Panc1 (cell line): ENCODE measurements at regions not wholly inside any gene's neighbourhood (a gene's known extent, or its start where the extent isn't known, plus 50 kb on each side); places are given as distances from the start of the nearest gene placed in this dataset.

Experiments used
- SIN3A ChIP-seq: IDR thresholded peaks from 2 replicates; pipeline ENCODE4 v1.6.1; 2012; ENCODE audit warnings: low read depth, mild to moderate bottlenecking, low read length, moderate library complexity, borderline replicate concordance; ENCODE audit not compliant: insufficient read depth
- TF ChIP-seq, protein P1 (sequence below): fragments of 450-650 bp; IDR thresholded peaks from 2 replicates; pipeline ENCODE4 v1.5.1; 2017; ENCODE audit warnings: mild to moderate bottlenecking
- TF ChIP-seq, protein P2 (sequence below), 2 experiments: IDR thresholded peaks; 2 replicates each; pipeline ENCODE4 v1.6.1; 2011 to 2012; ENCODE audit warnings: low read depth in 2 of 2, control low read depth in 1 of 2, low read length in 1 of 2, mild to moderate bottlenecking in 1 of 2, moderate library complexity in 1 of 2; ENCODE audit not compliant: insufficient read depth in 1 of 2

DNA sequence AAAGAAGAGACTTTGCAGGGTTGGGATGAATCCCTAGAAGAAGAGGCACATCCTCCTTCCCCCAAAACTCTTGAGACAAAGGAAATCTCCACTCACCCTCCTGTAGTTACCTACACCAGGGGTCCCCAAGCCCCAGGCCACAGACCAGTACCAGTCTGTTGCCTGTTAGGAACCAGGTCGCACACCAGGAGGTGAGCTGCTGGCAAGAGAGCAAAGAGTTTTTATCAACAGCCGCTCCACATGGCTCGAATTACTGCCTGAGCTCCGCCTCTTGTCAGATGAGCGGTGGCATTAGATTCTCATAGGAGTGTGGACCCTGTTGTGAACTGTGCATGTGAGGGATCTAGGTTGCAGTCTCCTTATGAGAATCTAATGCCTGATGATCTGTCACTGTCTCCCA is 98.9 kb downstream of the CCT6B start:
- TF ChIP-seq, protein P1, sequence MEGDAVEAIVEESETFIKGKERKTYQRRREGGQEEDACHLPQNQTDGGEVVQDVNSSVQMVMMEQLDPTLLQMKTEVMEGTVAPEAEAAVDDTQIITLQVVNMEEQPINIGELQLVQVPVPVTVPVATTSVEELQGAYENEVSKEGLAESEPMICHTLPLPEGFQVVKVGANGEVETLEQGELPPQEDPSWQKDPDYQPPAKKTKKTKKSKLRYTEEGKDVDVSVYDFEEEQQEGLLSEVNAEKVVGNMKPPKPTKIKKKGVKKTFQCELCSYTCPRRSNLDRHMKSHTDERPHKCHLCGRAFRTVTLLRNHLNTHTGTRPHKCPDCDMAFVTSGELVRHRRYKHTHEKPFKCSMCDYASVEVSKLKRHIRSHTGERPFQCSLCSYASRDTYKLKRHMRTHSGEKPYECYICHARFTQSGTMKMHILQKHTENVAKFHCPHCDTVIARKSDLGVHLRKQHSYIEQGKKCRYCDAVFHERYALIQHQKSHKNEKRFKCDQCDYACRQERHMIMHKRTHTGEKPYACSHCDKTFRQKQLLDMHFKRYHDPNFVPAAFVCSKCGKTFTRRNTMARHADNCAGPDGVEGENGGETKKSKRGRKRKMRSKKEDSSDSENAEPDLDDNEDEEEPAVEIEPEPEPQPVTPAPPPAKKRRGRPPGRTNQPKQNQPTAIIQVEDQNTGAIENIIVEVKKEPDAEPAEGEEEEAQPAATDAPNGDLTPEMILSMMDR = no peak
- TF ChIP-seq, protein P2, sequence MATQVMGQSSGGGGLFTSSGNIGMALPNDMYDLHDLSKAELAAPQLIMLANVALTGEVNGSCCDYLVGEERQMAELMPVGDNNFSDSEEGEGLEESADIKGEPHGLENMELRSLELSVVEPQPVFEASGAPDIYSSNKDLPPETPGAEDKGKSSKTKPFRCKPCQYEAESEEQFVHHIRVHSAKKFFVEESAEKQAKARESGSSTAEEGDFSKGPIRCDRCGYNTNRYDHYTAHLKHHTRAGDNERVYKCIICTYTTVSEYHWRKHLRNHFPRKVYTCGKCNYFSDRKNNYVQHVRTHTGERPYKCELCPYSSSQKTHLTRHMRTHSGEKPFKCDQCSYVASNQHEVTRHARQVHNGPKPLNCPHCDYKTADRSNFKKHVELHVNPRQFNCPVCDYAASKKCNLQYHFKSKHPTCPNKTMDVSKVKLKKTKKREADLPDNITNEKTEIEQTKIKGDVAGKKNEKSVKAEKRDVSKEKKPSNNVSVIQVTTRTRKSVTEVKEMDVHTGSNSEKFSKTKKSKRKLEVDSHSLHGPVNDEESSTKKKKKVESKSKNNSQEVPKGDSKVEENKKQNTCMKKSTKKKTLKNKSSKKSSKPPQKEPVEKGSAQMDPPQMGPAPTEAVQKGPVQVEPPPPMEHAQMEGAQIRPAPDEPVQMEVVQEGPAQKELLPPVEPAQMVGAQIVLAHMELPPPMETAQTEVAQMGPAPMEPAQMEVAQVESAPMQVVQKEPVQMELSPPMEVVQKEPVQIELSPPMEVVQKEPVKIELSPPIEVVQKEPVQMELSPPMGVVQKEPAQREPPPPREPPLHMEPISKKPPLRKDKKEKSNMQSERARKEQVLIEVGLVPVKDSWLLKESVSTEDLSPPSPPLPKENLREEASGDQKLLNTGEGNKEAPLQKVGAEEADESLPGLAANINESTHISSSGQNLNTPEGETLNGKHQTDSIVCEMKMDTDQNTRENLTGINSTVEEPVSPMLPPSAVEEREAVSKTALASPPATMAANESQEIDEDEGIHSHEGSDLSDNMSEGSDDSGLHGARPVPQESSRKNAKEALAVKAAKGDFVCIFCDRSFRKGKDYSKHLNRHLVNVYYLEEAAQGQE (IDR thresholded peaks at IDR 0.05; ENCODE audit: insufficient read depth in 1 of 2, low read depth in 2 of 2, low read length in 1 of 2) = no peak
- TF ChIP-seq SIN3A = no peak
